Mesenchymal stem cell (in vitro differentiated cells and primary cell): ENCODE measurements at regions not wholly inside any gene's neighbourhood (a gene's known extent, or its start where the extent isn't known, plus 50 kb on each side); places are given as distances from the start of the nearest gene placed in this dataset.
"Not testable (repeated sequence)": the region's sequence is repeated elsewhere in the genome, so short reads cannot be mapped to it uniquely, and the experiment has no call there.

Experiments
- DNase-seq: peaks from one replicate; pipeline ENCODE4 v3.0.0-alpha.2; 2013
- H2AFZ ChIP-seq: one replicate; pipeline ENCODE4 v1.6.1; 2013; ENCODE audit warnings: low read depth, mild to moderate bottlenecking, control low read depth, inconsistent platforms, low read length, moderate library complexity
- H2AK5ac ChIP-seq: 2 replicates; pipeline ENCODE4 v1.6.1; 2013; ENCODE audit warnings: low read length, moderate library complexity, mild to moderate bottlenecking, inconsistent platforms; ENCODE audit not compliant: severe bottlenecking
- H2BK120ac ChIP-seq: one replicate; pipeline ENCODE4 v1.6.1; 2013; ENCODE audit warnings: low read depth, mild to moderate bottlenecking, inconsistent platforms, low read length, moderate library complexity
- H2BK12ac ChIP-seq, 2 experiments: one replicate each; pipeline ENCODE4 v1.6.1; 2013; ENCODE audit warnings: inconsistent platforms in 2 of 2, low read length in 2 of 2, mild to moderate bottlenecking in 2 of 2, moderate library complexity in 2 of 2, control low read depth in 1 of 2
- H2BK15ac ChIP-seq: one replicate; pipeline ENCODE4 v1.6.1; 2013; ENCODE audit warnings: mild to moderate bottlenecking, low read depth, inconsistent platforms; ENCODE audit not compliant: poor library complexity, severe bottlenecking
- H2BK5ac ChIP-seq: 2 replicates; pipeline ENCODE4 v1.6.1; 2013; ENCODE audit warnings: low read depth, mild to moderate bottlenecking, low read length, control low read depth, inconsistent platforms; ENCODE audit not compliant: poor library complexity, severe bottlenecking
- H3K14ac ChIP-seq, 2 experiments: one replicate each; pipeline ENCODE4 v1.6.1; 2013; ENCODE audit warnings: inconsistent platforms in 2 of 2, low read length in 2 of 2, control low read depth in 1 of 2, mild to moderate bottlenecking in 1 of 2, moderate library complexity in 1 of 2
- H3K18ac ChIP-seq, 2 experiments: one replicate each; pipeline ENCODE4 v1.6.1; 2013; ENCODE audit warnings: inconsistent platforms in 2 of 2, low read length in 2 of 2, control low read depth in 1 of 2, low read depth in 1 of 2, mild to moderate bottlenecking in 1 of 2
- H3K23ac ChIP-seq, 2 experiments: one replicate each; pipeline ENCODE4 v1.6.1; 2013; ENCODE audit warnings: inconsistent platforms in 2 of 2, low read length in 2 of 2, mild to moderate bottlenecking in 2 of 2, moderate library complexity in 2 of 2, control low read depth in 1 of 2
- H3K27ac ChIP-seq: 2 replicates; pipeline ENCODE4 v1.5.1; 2013; ENCODE audit warnings: mild to moderate bottlenecking, moderate library complexity, low read length, control low read depth, inconsistent platforms; ENCODE audit not compliant: poor library complexity, severe bottlenecking
- H3K27me3 ChIP-seq, 2 experiments: 2 replicates each; pipeline versions ENCODE4 v1.6.1 to v1.7.0; 2013; ENCODE audit warnings: low read length in 2 of 2, mild to moderate bottlenecking in 2 of 2, moderate library complexity in 2 of 2, control low read depth in 1 of 2, inconsistent platforms in 1 of 2; ENCODE audit not compliant: control insufficient read depth in 1 of 2, insufficient read depth in 1 of 2
- H3K36me3 ChIP-seq, 2 experiments: 2 replicates each; pipeline versions ENCODE4 v1.6.1 to v1.7.0; 2013; ENCODE audit warnings: low read length in 2 of 2, control low read depth in 1 of 2, inconsistent platforms in 1 of 2, low read depth in 1 of 2, mild to moderate bottlenecking in 1 of 2; ENCODE audit not compliant: insufficient read depth in 2 of 2, control insufficient read depth in 1 of 2
- H3K4ac ChIP-seq, 2 experiments: one replicate each; pipeline ENCODE4 v1.6.1; 2013; ENCODE audit warnings: inconsistent platforms in 2 of 2, low read length in 2 of 2, mild to moderate bottlenecking in 2 of 2, moderate library complexity in 2 of 2, control low read depth in 1 of 2, low read depth in 1 of 2
- H3K4me1 ChIP-seq: 2 replicates; pipeline ENCODE4 v1.6.1; 2013; ENCODE audit warnings: low read depth, low read length, control low read depth; ENCODE audit not compliant: control insufficient read depth, insufficient read depth
- H3K4me2 ChIP-seq: 2 replicates; pipeline ENCODE4 v1.6.1; 2013; ENCODE audit warnings: low read length, mild to moderate bottlenecking, inconsistent platforms; ENCODE audit not compliant: poor library complexity, severe bottlenecking
- H3K4me3 ChIP-seq, 2 experiments: 2 replicates each; pipeline versions ENCODE4 v1.5.1 to v1.7.0; 2013; ENCODE audit warnings: low read length in 2 of 2, mild to moderate bottlenecking in 2 of 2, control low read depth in 1 of 2, low read depth in 1 of 2; ENCODE audit not compliant: insufficient read depth in 1 of 2
- H3K79me1 ChIP-seq: replicated peaks from 2 replicates; pipeline ENCODE4 v1.6.1; 2013; ENCODE audit warnings: mild to moderate bottlenecking, control low read depth, low read length, inconsistent platforms; ENCODE audit not compliant: poor library complexity, severe bottlenecking
- H3K9ac ChIP-seq: 2 replicates; pipeline ENCODE4 v1.7.0; 2013; ENCODE audit warnings: mild to moderate bottlenecking, low read length, moderate library complexity
- H3K9me3 ChIP-seq: 2 replicates; pipeline ENCODE4 v1.7.0; 2013; ENCODE audit warnings: mild to moderate bottlenecking, low read length; ENCODE audit not compliant: control insufficient read depth
- H4K8ac ChIP-seq: one replicate; pipeline ENCODE4 v1.6.1; 2013; ENCODE audit warnings: inconsistent platforms, mild to moderate bottlenecking, low read length, moderate library complexity
- H4K91ac ChIP-seq: one replicate; pipeline ENCODE4 v1.6.1; 2013; ENCODE audit warnings: mild to moderate bottlenecking, low read length, inconsistent platforms
- WGBS: methylation state at CpG from one replicate; pipeline ENCODE4 v1.1.7; 2013; ENCODE audit warnings: mixed read lengths; 5-methylcytosine and 5-hydroxymethylcytosine counted together

GRCh38 chr2:91843723-91844450, 3027.3 kb upstream of the TEKT4 start:
- not testable (repeated sequence) for H3K27ac ChIP-seq, H2BK12ac ChIP-seq, H3K18ac ChIP-seq, H3K14ac ChIP-seq, H3K4me1 ChIP-seq, H3K36me3 ChIP-seq, H2AFZ ChIP-seq, DNase-seq, H3K23ac ChIP-seq, H3K4me3 ChIP-seq, H2BK5ac ChIP-seq, H3K9ac ChIP-seq, H3K4me2 ChIP-seq, H4K91ac ChIP-seq, H3K4ac ChIP-seq, H4K8ac ChIP-seq, H2AK5ac ChIP-seq, H3K9me3 ChIP-seq, H2BK15ac ChIP-seq, H3K79me1 ChIP-seq, H2BK120ac ChIP-seq
- peaks cover 0 to 20% of the 10 kb centered on the region in 2 experiments for H3K27me3 ChIP-seq
- WGBS = 81% methylated on average over 38 of the region's 39 CpGs

GRCh38 chr2:91844451-91844825, 3026.8 kb upstream of the TEKT4 start:
- WGBS = 88% methylated on average over 14 of the region's 17 CpGs

GRCh38 chr2:91846388-91846787, 3024.8 kb upstream of the TEKT4 start:
- not testable (repeated sequence) for H3K79me1 ChIP-seq, H3K14ac ChIP-seq, H3K36me3 ChIP-seq, H3K4me3 ChIP-seq, H3K9me3 ChIP-seq, H4K91ac ChIP-seq, H2BK120ac ChIP-seq, H3K23ac ChIP-seq, H2AFZ ChIP-seq, H3K4me1 ChIP-seq, DNase-seq, H3K18ac ChIP-seq, H3K4ac ChIP-seq, H2AK5ac ChIP-seq, H2BK15ac ChIP-seq, H3K9ac ChIP-seq, H2BK5ac ChIP-seq, H3K4me2 ChIP-seq, H3K27ac ChIP-seq, H2BK12ac ChIP-seq, H3K27me3 ChIP-seq, H4K8ac ChIP-seq
- WGBS = 76% methylated on average over 3 of the region's 3 CpGs

More at GRCh38 chr2:91844451-91844825, 3026.8 kb upstream of the TEKT4 start:
- not testable (repeated sequence) for H3K18ac ChIP-seq, H3K4me2 ChIP-seq, H3K4me1 ChIP-seq, H3K9ac ChIP-seq, H3K79me1 ChIP-seq, H2BK12ac ChIP-seq, H3K27ac ChIP-seq, H2AK5ac ChIP-seq, H4K8ac ChIP-seq, H2BK120ac ChIP-seq, H2BK5ac ChIP-seq, H3K9me3 ChIP-seq, DNase-seq, H3K4me3 ChIP-seq, H2BK15ac ChIP-seq, H2AFZ ChIP-seq, H3K4ac ChIP-seq, H3K23ac ChIP-seq, H3K36me3 ChIP-seq, H3K14ac ChIP-seq, H4K91ac ChIP-seq
- peaks cover 0 to 20% of the 10 kb centered on the region in 2 experiments for H3K27me3 ChIP-seq

DNA sequence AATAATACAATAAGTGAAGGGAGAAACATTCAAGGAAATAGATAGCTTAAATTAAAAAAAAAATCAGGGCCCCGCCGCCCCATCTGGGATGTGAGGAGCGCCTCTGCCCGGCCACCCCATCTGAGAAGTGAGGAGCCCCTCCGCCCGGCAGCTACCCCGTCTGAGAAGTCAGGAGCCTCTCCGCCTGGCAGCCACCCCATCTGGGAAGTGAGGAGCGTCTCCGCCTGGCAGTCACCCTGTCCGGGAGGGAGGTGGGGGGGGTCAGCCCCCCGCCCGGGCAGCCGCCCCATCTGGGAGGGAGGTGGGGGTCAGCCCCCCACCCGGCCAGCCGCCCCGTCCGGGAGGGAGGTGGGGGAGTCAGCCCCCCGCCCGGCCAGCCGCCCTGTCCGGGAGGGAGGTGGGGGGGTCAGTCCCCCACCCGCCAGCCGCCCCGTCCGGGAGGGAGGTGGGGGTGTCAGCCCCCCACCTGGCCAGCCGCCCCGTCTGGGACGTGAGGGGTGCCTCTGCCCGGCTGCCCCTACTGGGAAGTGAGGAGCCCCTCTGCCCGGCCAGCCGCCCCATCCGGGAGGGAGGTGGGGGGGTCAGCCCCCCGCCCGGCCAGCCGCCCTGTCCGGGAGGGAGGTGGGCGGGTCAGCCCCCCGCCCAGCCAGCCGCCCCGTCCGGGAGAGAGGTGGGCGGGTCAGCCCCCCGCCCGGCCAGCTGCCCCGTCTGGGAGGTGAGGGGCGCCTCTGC, 3019.4 kb upstream of the TEKT4 start:
- H3K4me2 ChIP-seq, H3K4ac ChIP-seq, H4K8ac ChIP-seq, H3K36me3 ChIP-seq, H2AK5ac ChIP-seq, H3K27ac ChIP-seq, H3K23ac ChIP-seq, H2BK15ac ChIP-seq, H2AFZ ChIP-seq, H3K4me3 ChIP-seq, H3K4me1 ChIP-seq, H3K27me3 ChIP-seq, H3K14ac ChIP-seq, DNase-seq, H4K91ac ChIP-seq, H2BK12ac ChIP-seq, H3K18ac ChIP-seq, H2BK5ac ChIP-seq, H2BK120ac ChIP-seq, H3K9me3 ChIP-seq, H3K79me1 ChIP-seq, H3K9ac ChIP-seq: not testable (repeated sequence)
- WGBS = 95% methylated on average over 19 of the region's 47 CpGs
